ENCODE measurements at regions not wholly inside any gene's neighbourhood (a gene's known extent, or its start where the extent isn't known, plus 50 kb on each side); places are given as distances from the start of the nearest gene placed in this dataset.

DNA sequence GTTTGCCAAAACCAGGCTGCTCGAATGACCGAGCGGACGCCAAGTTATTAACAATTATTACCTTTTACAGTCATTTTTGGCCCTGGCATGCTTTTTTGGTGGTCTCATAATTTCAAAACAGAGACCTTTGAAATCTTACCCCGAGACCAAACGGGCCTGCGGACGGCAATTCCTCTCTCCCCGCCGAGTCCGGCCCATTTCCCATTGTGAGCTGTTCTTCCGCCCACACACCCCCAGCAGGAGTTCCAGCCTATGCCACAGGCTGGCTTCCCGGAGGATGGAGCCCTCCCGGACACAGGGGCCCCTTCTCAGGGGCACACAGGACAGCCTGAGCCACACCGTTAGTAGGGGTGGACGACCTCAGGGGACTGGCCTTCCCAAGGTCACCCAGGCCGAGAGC is 130.7 kb downstream of the C16orf95 start:
- TF ChIP-seq EZH2 (IDR thresholded peaks at IDR 0.05; ENCODE audit: insufficient read depth, poor library complexity, severe bottlenecking), result no peak
- no peak for TF ChIP-seq EZH2phosphoT487 (IDR thresholded peaks at IDR 0.05; ENCODE audit: insufficient read depth, low read depth)

Measured in GM23248 (cell line).